ENCODE measurements at regions not wholly inside any gene's neighbourhood (a gene's known extent, or its start where the extent isn't known, plus 50 kb on each side); places are given as distances from the start of the nearest gene placed in this dataset.

- DNase-seq (ENCODE audit: low read depth in 2 of 2), result no peak
Observed at GRCh38 chr18:44061438-44061837, 619.2 kb upstream of the SETBP1 start.

DNA sequence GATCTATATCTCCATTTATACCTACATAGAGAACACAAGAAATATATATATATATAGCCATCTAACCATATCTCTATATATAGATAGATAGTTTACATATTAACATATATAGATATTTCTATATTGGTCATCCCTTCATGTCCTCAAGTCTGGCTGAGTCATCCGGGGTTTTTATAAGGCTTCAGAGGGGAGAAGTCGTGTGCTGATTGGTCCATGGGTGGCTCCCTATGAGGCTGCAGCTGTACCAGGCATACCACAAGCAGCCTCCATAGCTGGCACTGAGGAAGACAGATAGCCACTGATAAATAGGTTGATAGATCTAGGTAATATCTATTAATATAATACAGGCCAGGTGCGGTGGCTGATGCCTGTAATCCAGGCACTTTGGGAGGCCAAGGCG, 618.3 kb upstream of the SETBP1 start:
- DNase-seq (ENCODE audit: low read depth in 2 of 2), result no peak

- DNase-seq (ENCODE audit: low read depth in 2 of 2), result no peak
Observed at GRCh38 chr18:44065206-44065605, 615.5 kb upstream of the SETBP1 start.

DNA sequence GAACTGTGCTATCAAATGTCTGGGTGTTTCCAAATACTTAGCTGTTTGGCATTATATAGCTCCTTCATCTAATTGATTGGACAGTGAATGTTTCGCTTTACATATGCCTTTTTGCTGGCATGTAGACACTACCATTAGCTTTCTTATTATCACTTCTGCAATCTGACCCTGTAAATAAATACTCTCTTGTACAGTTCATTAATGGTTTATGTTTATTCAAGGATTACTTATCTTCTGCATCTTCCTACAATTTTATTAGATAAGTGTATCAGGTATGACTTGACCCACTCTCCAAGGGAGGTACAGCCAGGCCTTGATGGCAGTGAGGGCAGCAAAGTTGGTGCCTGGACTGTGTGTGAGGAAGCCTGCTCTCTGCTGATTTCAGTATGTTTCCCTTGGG, 614.1 kb upstream of the SETBP1 start:
- no peak for DNase-seq (ENCODE audit: low read depth in 2 of 2)

DNA sequence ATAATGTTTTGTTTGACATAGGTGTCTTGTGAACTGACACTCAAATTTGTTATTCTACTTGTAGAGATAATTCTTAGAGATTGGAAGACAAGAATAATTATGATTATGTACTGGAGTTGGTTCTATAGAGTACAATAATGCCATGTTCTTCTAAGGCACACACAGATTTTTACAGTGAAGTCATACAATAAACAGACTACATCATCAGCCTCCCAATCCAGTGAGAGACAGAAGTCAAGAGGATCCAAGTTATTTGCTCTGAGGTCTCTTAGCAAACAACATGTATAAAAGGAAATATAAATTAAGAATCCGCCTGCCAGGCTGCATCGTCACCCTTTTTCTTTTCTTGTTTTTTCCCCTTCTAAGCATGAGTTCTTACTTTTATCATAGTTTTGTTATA, 613.5 kb upstream of the SETBP1 start:
- no peak for DNase-seq (ENCODE audit: low read depth in 2 of 2)

- no peak for DNase-seq (ENCODE audit: low read depth in 2 of 2)
Observed at GRCh38 chr18:44075038-44075437, 605.6 kb upstream of the SETBP1 start.

GRCh38 chr18:44079606-44080005, 601.1 kb upstream of the SETBP1 start:
- DNase-seq (ENCODE audit: low read depth in 2 of 2), result no peak

- no peak for DNase-seq (ENCODE audit: low read depth in 2 of 2)
Observed at GRCh38 chr18:44080054-44080453, 600.6 kb upstream of the SETBP1 start.

DNA sequence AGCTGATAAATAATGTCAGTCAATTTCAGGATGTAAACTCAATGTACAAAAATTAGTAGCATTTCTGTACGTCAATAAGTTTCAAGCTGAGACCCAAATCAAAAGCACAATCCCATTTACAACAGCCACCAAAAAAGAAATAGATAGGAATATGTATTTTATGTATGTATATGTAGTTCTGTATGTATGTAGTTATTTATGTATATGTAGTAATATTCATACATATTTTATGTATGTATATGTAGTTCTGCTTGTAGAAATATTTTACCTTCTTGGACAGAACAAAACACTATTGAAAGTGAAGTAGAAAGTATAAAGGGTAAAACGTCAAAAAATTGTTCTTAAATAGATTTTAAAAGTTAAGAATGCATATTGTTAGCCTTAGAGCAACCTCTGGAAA, 591.0 kb upstream of the SETBP1 start:
- no peak for DNase-seq (ENCODE audit: low read depth in 2 of 2)

DNA sequence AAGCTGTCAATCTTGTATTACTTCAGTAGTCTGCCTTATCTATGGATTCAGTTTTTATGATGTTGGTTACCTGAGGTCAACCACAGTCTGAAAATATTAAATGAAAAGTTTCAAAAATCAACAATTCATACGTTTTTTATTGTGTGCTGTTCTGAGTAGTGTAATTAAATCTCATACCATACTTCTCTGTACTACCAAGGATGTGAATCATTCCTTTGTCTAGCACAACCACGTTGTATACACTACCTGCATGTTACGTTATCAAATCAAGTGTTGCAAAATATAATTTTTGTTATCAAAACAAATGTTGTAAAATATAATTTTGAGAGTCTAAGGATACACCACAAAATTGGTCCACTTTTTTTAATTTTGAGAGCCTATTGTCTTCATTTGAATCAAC, 590.2 kb upstream of the SETBP1 start:
- DNase-seq (ENCODE audit: low read depth in 2 of 2), result no peak

- DNase-seq (ENCODE audit: low read depth in 2 of 2), result no peak
Observed at GRCh38 chr18:44093253-44093652, 587.4 kb upstream of the SETBP1 start.

GRCh38 chr18:44096016-44096415, 584.7 kb upstream of the SETBP1 start:
- DNase-seq (ENCODE audit: low read depth in 2 of 2), result no peak

GRCh38 chr18:44098551-44099098, 582.1 kb upstream of the SETBP1 start:
- no peak for DNase-seq (ENCODE audit: low read depth in 2 of 2)

- DNase-seq (ENCODE audit: low read depth in 2 of 2), result no peak
Observed at GRCh38 chr18:44107187-44107586, 573.5 kb upstream of the SETBP1 start.

GRCh38 chr18:44111337-44111736, 569.4 kb upstream of the SETBP1 start:
- DNase-seq (ENCODE audit: low read depth in 2 of 2), result no peak

DNA sequence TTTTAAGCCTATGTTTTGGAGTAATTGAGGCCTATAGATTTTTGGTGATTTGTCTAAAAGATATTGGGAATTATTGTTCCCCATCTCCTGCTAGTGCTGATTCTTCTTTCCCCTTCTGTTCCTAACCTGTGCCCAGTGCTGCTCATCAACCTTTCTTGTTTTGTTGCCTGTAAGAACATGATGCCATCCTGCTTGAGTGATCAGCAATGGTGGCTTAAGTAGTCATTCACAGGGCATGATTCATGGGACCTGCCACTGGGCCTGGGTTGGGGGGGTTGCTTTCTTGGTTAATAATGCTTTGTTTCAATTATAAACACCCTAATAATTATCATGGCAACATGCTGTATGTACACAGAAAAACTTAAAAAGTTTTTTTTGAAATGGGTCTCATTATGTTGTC, 562.9 kb upstream of the SETBP1 start:
- DNase-seq (ENCODE audit: low read depth in 2 of 2), result no peak

DNA sequence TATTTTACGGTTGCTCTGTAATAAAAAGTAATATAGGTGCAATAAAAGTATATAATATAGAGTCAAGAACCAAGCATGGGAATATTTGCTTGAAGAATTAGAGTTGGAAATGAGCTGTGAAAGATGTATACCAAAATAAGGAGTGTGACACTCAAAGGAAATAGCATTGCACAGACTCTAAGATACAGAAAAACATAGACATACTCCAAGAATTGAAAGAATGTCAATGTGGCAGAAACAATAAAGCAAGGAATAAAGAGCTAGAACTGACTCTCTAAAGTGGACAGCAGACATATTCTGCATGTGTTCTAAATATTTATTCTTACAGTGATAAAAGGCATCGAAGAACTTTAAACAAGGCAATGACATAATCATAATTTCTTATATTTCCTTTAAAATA, 561.1 kb upstream of the SETBP1 start:
- DNase-seq (ENCODE audit: low read depth in 2 of 2), result no peak

DNA sequence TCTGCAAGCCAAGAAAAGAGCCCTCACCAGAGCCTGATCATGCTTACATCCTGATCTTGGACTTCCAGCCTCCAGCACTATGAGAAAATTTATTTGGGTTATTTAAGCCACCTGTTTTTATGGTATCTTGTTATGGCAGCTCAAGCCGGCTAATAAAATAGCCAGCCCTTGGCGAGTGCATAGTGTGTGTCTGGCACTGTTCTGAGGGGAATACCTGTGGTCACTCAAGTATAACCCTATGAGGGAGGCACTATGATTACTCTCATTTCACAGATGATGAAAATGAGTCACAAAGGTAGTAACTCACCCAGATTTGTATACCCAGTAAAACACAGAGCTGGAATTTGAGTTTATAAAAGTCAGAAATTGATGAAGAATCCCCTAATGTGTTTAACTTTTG, 556.9 kb upstream of the SETBP1 start:
- DNase-seq (ENCODE audit: low read depth in 2 of 2), result no peak

- no peak for DNase-seq (ENCODE audit: low read depth in 2 of 2)
Observed at GRCh38 chr18:44125446-44125845, 555.2 kb upstream of the SETBP1 start.

DNA sequence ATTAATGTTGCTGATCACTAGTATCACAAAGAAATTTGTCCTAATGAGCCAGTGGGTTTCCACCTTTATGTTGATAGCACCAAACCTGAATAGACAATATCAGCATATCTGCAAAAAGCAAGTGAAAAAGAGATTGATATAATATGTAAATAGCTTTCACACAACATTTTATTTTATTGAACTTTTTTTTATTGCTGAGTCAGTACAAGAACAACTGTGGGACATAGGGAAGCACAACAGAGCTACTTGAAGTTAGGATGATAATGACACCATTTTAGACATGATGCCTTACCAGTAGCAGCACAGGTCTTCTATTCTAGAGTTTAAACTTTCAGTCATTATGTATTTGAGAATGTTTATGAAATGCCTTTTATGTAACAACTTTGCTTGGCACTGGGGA, 554.1 kb upstream of the SETBP1 start:
- no peak for DNase-seq (ENCODE audit: low read depth in 2 of 2)

DNA sequence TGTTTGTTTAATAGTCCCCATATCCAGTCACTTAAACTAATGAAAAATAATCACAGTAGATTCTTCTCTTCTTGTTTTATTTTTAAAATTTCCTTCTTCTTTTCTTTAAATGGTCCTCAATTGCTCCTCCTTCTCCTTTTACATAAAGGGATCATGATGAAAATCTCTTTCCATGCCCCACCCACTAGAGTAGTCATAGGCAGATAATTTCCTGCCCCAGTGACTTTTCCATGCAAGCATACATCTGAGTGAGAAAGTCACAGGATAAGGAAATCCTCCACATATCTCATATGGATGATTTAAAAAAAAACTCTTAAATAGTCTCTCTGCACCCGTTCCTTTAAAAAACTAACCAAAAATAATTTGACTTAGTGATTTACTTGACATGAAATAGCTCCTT, 552.3 kb upstream of the SETBP1 start:
- no peak for DNase-seq (ENCODE audit: low read depth in 2 of 2)

- no peak for DNase-seq (ENCODE audit: low read depth in 2 of 2)
Observed at GRCh38 chr18:44130376-44130942, 550.2 kb upstream of the SETBP1 start.

DNA sequence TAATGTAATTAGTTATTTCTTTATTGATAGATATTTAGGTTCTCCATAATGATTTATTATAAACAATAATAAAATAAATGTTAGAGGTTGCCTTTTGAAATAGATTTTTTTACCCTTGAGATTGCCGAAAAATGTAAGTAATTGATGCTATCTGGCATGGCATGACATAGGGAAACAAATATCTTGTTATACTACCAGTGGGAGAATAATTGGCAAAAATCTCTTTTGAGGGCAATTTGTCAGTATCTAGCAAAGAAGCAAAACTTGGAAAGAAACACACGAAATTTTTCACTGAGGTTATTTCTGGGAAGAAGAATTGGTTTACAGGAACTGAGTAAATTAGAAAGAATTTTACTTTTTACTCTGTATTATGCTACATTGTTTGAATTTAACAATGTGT, 547.2 kb upstream of the SETBP1 start:
- DNase-seq (ENCODE audit: low read depth in 2 of 2), result no peak

DNA sequence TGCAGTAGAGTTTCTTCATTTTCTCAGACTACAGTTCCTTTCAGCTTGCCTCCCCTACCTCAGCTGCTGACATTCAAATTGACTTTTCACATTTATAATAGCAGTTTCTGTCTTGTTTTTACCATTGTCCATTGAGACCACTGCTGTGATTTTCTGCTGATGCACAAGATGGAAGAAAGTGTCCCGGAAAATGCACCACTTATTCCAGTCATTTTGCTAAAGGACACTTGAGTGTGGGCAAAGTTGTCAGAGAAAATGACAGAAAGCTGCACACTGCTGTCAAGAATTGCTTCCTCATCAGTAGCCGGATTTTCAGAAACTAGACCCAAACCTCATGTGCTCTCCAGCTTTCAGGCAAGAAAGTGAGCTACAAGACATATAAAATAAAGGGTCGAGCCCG, 546.2 kb upstream of the SETBP1 start:
- no peak for DNase-seq (ENCODE audit: low read depth in 2 of 2)

All from stimulated activated CD8-positive, alpha-beta memory T cell treated with anti-CD3 and anti-CD28 coated beads, Interleukin-15, amount 100 ng/mL, for 48 hours (primary cell).